SW 1271 (cell line): ENCODE measurements at regions not wholly inside any gene's neighbourhood (a gene's known extent, or its start where the extent isn't known, plus 50 kb on each side); places are given as distances from the start of the nearest gene placed in this dataset.
"Not testable (repeated sequence)": the region's sequence is repeated elsewhere in the genome, so short reads cannot be mapped to it uniquely, and the experiment has no call there.

Experiments used
- DNase-seq, 2 experiments: peaks; one replicate each; lab custom pipeline; 2025; lab: John Stamatoyannopoulos, UW

GRCh38 chr1:149157409-149157808, 54.1 kb upstream of the NBPF9 start:
- not testable (repeated sequence) for DNase-seq

GRCh38 chr1:149158308-149158707, 55.0 kb upstream of the NBPF9 start:
- DNase-seq = not testable (repeated sequence)

DNA sequence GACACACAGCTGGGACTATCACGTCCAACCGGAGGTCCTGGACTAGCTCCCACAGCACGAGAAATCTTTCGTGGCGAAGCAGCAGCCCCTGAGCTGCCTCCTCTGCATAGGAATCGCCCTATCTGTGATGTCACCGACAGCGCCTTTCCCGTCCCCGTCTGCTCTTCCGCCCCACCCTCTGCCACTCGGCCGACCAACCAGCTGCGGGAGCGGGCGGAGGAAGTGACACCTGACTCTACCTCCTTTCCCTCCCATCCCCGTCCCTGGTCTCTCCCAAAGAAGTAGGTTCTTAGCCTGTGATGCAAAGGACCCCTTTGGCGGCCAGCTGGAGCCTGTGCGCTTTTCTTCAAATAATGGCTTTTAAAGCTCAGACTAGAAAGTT, 59.7 kb upstream of the NBPF9 start:
- DNase-seq = not testable (repeated sequence)

GRCh38 chr1:149174765-149175164, 71.4 kb upstream of the NBPF9 start:
- not testable (repeated sequence) for DNase-seq

DNA sequence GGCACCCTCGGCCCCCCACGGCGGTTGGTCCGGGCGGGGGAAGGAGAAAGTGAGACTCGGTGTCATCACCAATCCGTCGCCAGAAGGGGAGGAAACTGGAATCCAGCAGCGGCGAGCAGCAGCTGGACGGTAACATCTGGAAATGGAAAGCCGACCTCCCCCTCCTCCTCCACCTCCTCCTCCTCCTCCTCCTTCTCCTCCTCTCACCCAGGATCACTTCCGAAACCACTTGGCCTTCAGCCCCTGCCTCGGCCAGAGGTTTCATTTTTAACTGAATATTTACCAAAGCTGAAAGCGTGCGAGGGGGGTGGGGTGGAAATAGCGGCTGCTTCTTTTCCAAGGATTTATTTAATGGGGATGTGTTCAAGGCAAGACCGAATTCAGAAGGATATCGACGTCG, 72.5 kb upstream of the NBPF9 start:
- DNase-seq = not testable (repeated sequence)

DNA sequence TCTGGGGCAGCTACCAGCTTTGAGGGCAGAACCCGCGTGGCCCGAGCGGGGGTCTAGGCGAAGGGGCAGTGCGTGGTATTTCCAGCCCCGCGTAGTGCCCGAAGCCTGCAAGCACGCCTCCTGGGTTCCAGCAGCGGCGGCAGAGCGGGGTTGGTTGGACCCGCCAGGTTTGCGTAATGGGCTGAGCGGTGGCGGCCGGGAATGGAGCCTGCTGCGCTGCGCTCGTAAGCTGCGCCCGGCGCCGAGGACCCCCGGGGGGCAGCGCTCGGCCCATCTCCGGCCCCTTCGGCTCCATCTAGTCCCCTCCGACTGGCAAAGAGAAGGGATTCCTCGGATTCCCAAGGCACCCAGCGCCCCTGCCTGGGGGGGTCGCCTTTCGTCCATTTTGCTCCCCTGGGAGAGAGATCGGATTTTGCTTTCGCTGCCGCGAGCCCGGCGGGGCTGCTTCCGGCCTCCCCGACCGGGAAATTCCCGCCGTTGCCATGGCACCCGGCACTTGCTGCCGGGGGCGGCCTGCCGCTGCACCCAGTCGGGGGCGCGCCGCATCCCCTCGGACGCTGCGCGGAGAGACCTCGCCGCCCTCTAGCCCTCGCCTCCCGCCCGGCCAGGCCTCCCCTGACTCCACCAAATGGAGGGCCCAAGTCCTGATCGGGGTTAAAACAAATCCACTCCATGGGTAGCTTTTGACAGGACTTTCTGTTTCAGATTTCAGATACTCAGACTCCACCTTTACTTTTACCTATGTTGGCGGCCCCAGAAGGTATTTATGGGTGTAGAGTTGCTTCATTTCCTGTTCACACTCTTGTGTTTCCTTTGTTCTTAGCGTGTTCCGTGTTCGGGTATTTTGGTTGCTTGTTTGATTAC, 73.3 kb upstream of the NBPF9 start:
- DNase-seq = peak; percentile 1 to 8

- not testable (repeated sequence) for DNase-seq
Observed at GRCh38 chr1:149190742-149191141, 87.4 kb upstream of the NBPF9 start.

GRCh38 chr1:149196651-149197050, 93.3 kb upstream of the NBPF9 start:
- DNase-seq = not testable (repeated sequence)

DNA sequence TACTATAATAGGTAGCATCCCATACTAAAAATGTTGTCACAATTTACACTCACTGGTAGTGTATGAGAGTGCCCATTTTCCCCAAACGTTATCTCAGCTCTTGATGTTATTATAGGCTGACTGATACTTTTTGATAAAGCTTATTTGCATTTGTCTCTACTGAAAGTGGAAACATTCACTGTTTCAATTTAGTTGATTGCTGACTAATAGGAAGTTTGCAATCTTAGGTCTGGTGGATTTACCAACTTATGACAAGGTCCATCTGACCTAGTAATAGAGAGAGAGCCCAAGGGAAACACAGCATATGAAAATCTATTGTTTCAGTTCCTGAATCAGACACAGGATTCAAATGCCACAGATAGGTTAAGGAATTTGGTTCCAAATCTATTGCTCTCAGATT, 97.2 kb upstream of the NBPF9 start:
- DNase-seq = not testable (repeated sequence)

DNA sequence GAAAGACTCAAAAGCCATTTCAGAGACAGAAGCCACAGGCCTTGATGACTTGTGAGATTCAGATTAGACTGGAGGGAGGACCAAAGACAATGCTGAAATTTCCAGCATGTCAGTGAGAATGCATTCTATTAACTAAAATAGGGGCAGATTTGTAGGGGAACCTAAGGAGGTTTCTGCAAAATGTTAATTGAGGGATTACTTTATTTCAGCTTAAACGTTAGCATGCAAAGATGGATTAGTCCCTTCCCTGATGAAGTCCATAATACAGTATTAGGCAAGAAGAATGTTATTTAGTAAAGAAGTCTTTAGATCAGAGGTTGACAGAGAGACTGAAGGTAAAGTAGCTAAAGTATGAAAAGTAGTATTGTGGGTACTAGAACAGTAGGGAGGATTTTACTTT, 98.9 kb upstream of the NBPF9 start:
- not testable (repeated sequence) for DNase-seq

DNA sequence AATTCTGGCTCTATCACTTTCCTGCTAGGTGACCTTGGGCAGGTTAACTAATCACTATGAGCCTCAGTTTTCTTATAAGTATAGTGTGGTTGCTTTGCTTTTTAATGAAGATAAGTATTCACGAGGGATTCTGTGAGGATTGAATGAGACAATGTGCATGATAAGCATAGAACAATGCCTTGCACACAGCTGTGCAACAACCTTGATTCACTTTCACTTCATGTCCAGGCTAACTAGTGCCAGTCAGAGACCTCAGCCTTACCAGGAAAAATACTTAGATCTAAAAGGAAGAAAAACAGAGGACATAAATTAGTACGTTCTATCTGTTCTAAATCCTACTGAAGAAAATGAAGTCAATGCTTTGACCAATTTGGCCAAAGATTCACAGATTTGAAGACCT, 101.0 kb upstream of the NBPF9 start:
- DNase-seq = not testable (repeated sequence)

- not testable (repeated sequence) for DNase-seq
Observed at GRCh38 chr1:149208836-149209235, 105.5 kb upstream of the NBPF9 start.

GRCh38 chr1:149211757-149212420, 108.5 kb upstream of the NBPF9 start:
- DNase-seq = not testable (repeated sequence)

DNA sequence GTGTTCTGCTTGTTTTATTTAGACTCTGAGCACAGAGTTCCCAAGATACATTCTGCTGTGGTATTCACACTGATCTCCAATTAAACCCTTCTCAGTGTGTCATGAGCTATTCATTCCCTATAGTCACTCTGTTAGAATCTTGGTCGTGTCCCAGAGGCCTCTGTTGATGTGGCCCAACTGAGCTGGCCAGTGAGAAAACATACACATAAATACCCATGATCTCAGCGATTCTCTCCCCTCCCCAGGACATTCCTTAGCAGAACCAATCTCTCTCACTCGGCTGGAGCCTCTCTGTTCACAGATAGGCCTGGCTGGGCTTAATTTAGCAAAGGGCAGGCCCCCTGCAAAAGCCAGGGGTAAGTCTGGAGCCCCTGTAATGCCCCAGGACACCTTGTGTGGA, 109.6 kb upstream of the NBPF9 start:
- not testable (repeated sequence) for DNase-seq

DNA sequence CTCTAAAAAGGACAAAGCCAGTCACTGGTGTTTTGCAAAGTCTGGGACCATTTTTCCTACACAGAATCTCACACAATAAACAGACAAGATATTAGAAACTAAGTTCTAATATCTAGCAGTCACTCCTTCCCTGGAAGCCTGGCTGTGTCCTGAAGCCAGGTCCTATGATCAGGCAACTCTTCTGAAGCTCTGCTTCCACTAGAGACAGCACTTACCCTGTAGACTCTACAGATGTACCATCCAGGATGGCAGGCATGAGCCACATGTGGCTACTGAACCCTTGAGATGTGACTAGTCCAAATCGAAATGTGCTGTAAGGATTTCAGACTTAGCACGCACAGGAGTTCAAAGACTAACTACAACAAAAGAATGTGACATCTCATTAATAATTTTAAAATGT, 110.3 kb upstream of the NBPF9 start:
- DNase-seq = not testable (repeated sequence)

- not testable (repeated sequence) for DNase-seq
Observed at GRCh38 chr1:149218080-149218988, 115.0 kb upstream of the NBPF9 start.

DNA sequence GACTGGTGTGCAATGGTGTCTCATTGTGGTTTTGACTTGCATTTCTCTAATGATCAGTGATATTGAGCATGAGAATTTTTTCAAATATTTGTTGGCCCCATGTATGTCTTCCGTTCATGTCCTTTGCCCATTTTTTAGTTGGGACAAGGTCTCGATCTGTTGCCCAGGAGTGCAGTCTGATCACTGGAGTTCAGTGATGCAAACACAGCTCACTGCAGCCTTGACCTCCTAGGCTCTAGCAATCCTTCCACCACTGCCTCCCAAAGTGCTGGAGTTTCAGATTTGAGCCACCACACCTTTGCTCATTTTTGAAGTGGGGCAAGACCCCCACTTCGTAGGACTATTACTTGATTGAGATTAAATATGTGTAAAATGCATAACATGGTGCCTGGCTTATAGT, 116.2 kb upstream of the NBPF9 start:
- not testable (repeated sequence) for DNase-seq

DNA sequence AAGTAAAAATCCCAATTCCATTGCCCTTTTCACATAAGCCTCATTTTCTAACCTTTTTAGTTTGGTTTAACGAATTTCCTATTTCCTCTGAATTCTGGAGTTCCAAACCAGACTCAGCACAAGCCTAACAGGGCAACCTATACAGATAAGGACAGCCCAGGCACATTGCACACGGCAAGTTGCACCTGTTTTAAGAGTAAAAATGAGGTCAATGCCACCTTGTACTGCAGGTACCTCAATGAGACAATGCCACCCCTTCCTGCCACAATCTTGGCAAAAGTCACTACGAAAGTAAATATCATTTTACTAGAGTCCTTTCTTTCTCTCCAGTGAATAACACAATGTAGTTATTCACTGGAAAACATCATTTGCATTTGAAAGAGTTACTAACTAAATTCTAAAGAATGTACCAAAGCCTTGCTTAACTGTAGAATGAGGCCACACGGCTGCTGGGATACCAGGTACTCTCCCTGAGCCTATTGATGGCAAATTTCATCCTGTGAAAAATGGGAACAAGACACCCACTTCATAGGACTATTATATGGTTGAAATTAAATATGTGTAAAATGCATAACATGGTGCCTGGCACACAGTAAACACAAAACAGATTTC, 117.2 kb upstream of the NBPF9 start:
- DNase-seq = not testable (repeated sequence)

DNA sequence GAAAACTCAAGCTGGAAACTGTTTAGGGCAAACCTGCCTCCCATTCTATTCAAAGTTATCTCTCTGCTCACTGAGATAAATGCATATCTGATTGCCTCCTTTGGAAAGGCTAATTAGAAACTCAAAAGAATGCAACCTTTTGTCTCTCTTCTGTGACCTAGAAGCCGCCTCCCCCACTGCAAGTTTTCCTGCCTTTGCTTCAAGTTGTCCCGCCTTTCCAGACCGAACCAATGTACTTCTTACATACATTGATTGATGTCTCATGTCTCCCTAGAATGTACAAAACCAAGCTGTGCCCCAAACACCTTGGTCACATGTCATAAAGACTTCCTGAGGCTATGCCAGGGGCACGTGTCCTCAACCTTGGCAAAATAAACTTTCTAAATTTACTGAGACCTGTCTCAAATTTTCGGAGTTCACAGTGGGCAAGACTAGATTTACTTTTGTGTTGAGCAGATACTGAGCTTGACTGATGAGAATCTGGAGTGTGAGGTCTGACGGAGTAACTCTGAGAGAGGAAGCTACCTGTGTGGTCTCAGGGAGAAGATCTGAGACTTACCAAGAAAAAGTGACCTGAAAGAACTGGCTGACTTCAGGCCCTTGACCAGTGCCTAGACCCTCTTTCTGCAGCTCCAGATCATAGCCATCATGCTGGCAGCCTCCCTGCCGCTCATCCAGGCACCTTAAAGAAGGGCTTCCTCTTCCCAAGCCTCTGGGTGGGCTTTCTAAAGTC, 124.7 kb upstream of the NBPF9 start:
- DNase-seq = not testable (repeated sequence)

DNA sequence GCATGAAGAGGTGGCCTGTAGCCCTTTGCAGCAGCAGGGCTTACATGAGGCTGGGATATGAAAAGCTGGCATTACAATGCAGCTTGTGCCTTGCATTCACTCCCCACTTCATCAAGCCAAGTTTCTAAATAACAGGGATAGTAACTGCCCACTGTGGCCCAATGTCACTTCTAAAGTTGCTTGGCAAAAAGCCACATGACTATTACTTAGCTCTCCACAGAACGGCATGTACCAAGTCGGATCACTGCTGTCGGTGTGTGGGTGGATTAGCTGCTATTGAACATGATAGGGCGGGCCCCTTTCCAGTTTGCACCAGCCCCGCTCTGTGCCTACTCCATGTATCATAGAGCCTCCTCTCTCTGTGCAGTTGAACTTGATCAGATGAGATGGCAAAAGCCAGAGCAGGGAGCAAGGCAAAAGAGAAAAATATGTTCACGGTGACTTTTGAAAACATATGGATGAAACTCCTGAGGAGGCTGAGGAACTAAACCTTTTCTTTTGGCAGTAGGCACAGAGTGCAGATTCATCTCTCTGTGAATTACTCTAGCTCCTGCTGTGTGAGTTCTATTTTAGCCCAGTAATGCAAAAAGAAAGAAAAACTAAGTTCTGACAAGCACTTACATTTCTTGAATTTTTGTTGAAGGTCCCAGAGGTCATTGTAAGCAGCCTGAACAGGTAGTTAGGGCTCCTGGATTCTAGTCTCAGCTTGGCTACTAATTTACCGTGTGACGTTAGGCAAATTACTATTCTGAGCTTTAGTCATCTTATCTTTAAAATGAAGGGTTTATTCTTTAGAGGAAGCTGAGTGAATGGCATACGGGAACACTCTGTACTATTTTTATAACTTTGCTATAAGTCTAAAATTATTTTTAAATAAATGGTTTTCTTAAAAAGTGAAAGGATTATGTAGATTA, 125.6 kb upstream of the NBPF9 start:
- not testable (repeated sequence) for DNase-seq
